GM21717 (cell line): ENCODE measurements at regions not wholly inside any gene's neighbourhood (a gene's known extent, or its start where the extent isn't known, plus 50 kb on each side); places are given as distances from the start of the nearest gene placed in this dataset.
"Not testable (repeated sequence)": the region's sequence is repeated elsewhere in the genome, so short reads cannot be mapped to it uniquely, and the experiment has no call there.

Experiments
- ATAC-seq: cut with Tn5 transposase; IDR thresholded peaks from one replicate; pipeline ENCODE4 v1.9.1; 2021; ENCODE audit warnings: mild to moderate bottlenecking, moderate library complexity; ENCODE audit not compliant: unreplicated experiment

DNA sequence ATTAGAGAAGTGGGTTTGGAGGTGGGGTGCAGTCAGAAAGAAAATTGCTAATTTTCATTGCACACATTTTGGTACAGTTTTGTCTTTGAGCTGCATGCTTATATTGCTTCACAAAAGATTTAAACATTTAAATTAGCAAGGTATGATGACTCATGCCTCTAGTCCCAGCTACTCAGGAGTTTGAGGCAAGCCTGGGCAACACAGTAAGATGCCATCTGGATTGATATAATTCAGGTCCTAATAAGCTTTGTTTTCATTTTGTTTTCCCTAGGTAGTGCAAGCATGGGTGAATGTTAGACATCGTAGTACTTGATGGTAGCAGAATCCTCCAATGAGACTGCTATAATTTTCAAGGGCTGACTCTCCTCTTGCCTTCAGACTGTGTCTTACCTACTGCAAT is 396.7 kb upstream of the RGPD4 start:
- no peak for ATAC-seq

DNA sequence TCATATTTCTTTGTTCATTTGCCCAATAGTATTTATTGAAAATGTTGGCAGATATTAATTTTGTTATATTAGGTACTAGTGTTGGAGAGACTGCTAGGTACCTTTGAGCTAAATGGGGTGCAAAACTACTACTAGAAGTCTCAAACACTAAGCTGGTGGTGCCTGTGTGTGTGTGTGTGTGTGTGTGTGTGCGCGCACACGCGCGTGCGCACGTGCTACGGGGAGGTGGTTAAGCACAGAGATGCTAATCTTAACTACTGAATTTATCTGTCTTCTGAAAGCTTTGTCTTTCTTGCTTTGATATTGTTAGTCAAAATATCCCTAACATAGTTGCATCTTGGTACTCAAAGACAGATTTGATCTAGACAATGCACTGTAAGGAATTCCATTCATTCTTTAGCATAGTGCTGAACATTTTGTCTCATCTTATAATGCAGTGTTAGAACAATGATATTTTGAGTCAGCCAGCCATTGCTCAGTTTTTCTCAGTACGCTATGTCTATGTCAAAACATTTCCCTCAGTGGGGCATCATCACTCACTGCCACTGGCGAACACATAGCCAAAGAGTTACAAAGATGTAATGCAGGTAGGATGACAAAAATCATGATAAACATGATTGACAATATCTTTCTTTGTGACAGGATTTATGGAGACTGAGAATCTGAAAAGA is 396.0 kb upstream of the RGPD4 start:
- ATAC-seq = no peak

DNA sequence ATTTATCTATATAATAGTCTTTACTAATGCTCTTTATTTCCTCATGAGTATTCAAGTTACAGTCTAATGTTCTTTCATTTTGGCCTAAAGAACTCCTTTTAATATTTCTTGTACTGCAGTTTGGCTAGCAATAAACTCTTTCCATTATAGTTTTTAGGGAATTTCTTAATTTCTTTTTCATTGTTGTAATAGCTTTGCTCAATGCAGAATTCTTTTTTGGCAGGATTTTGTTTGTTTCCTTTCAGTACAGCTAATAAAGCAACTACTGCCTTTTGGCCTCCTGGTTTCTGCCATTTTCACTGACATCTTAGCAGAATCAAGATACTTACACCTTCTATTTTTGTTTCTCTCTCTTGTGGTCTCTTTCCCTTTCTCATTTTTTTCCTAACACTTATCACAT is 390.4 kb upstream of the RGPD4 start:
- no peak for ATAC-seq

DNA sequence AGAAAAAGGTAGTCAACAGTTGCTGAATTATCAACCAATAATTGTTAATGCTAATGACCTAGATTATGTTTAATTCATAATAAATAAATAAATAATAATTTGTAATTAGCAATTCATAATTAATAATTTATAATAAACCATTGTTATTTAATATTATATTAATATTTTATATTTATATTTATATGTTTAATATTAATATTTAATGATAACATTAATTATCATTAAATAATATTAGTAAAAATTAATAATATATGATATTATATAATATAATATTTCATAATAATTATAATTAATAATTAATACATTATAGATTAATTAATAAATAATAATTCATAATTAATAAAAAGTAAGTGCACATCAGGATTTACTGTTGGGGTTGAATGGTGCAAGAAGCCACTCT is 389.4 kb upstream of the RGPD4 start:
- no peak for ATAC-seq

DNA sequence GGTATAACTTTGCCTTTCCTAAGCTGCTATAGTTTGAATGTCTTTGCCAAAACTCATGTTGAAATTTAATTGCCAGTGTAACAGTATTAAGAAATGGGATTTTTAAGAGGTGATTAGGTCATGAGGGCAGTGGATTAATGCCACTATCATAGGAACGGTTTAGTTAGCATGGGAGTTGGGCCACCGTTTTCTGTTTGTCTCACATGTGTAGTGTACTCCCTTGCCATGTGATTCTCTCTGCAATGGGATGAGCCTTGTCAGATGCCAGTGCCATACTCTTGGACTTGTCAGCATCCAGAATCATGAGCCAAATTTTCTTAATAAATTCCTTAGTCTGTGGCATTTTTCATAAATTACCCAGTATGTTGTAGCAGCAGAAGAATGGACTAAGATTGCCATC is 388.9 kb upstream of the RGPD4 start:
- ATAC-seq = no peak

DNA sequence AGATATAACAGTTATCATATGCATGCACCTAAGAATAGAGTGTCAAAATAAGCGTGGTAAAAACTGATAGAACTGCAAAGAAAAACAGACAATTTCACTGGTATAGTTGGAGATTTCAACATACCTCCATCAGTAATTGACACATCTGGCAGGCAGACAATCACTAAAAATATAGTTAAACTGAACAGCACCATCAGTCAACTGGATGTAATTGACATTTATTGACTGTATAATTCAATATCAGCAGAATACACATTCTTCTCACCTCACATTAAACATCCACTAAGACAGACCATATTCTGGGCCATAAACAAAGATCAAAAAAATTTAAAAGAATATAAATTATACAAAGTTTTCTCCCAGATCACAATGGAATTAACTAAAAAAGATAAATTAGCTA is 378.5 kb upstream of the RGPD4 start:
- no peak for ATAC-seq

DNA sequence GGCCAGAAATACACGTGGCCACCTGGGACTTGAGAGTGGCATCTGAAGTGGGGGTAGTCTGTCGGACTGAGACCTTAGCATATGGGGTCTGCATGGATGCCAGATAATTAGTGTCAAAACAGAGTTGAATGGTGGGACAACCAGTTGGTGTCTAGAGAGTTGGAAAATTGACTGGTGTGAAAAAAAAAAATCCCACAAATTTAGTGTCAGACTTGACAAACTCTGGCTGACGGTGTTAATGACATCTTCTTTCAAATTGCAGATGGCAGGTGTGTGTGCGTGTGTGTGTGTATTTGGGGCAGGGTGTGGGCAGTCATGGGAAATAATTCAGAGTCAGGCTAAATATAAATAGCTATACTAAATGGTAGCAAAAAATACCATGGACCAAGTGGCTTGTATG is 365.4 kb upstream of the RGPD4 start:
- ATAC-seq = no peak

DNA sequence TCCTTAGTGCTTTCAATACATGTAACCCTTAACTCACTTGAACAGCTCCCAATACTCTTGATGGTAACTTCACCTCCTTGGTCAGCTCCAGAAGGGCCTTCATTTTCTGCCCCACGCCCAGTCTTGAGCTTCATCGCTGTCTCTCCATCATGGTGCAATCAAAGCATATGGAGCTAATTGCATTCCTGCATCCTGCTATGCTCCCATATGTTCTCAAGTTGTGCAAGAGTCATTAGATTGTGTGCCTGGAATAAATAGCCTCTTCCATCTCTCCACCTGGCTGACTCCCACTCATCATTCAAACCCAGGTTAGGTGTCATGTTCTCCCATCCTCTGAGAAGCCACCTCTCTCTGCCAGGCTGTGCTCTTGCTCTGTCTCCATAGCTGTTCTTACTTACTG is 364.5 kb upstream of the RGPD4 start:
- no peak for ATAC-seq

DNA sequence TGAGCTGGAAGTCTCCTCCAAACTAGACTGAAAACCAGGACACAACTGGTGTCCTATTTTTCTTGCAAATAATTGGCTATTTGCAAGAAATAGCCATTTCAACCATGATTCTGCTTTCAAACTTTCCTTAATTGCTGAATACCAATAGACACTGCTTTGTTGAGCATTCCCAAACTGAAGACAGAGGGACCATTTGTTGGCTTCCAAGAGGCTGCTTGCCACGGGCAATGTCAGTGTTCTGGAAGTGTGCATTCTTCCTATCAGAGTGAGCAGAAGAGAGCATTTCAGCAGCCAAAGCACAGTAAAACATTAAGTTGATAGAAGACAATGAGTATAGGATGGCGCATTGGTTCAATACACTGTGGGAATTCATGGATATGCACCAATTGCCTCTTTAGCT is 360.5 kb upstream of the RGPD4 start:
- no peak for ATAC-seq

DNA sequence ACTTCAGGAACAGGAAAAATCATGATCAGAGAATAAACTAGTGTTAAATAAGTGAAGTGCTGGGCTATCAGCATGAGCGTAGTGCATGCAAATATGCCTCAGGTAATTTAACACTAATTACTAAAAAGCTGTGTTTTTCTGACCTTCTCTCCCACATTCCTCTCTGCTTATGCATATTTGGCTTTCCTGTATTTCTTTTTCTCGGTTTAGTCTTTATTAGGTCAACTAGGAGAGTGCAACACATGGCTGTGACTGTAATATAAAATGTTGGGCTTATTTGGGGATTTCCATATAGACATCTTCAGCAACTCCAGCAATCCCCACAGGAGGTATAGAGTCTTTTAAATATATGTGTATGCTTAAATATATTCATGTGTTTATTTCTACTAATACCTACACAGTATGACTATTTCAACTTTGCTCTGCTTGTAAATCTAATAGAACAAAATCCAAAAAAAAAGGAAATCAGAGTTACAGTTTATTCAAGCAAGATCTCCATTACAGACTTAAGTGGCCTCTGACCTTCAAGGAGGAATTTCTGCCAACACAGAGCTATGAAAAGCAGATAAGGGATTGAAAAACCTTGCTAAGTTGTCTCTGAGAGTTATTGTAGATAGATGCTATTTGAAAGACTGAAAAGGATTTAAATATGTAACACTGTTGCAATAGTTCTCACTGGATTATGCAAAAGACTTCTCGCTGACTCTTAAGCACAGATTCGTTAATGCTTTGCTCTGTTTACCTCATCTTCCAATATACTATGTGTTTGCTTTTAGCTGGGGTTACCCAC is 359.5 kb upstream of the RGPD4 start:
- no peak for ATAC-seq

DNA sequence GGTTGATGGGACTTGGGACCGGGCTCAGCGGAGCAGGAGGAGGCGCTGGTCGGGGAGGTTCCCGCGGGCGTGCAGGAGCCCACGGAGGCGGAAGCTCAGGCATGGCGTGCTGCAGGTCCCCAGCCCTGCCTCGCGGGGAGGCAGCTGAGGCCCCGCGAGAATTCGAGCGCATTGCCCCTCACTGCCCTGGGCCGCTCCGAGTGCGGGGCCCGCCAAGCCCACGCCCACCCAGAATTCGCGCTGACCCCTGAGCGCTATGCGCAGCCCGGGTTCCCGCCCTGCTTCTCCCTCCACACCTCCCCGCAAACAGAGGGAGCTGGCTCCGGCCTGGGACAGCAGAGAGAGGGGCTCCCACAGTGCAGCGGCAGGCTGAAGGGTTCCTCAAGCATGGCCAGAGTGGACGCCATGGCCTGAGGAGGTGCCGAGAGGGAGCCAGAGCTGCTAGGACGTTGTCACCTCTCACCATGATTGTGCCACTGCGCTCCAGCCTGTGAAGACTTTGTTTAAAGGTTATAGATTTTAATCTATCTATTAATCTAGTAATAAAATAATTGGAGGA is 357.2 kb upstream of the RGPD4 start:
- ATAC-seq = no peak

DNA sequence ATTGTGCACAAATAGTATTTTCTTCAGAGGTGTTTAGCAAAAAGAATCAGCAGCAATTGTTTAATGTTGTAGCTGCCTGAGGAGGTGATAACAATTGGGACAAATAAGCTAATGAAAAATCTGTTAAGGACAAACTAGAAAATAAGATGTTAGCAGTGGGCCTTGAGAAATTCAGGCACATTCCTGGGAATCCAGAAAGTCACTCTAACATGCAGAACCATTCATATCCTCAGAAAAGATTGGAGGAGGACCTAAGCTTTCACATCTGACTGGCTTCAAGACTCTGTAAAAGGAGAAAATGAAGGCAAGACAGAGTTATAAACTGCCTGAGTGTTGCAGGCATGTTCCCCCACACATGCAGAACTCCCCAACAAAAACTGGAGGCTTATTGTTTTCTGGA is 353.5 kb upstream of the RGPD4 start:
- ATAC-seq = no peak

DNA sequence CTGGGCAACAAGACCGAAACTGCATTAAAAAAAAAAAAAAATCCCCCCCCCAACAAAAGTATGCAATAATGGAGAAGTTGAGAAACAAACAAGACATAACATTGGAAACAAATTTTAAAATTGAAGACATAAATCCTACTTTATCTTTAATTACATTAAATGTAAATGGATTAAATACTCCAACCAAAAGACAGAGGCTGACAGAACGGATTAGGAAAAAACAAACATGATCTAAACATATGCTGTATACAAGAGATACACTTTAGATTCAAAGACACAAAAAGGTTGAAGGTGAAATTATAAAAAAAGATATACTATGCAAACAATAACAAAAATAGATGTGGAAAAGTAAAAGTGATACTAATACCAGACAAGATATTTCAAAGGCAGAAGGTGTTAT is 350.8 kb upstream of the RGPD4 start:
- no peak for ATAC-seq

DNA sequence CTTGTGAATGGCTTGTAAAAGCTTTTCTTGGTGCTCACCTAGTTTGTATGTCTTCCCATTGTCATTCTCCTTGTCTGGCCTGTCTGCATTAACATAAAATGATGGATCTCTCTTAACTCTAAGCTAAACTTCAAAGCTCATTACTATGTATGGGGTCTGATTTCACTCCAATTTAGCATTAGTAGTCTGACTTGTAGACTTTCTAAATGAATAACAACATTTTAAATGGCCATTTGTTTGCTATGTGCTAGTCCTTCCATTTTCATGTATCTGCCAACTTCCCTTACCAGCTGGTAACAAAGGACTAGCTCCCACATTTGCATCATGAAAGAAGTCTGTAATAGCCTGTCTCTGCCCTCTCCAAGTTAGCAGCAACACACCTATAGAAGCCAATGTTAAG is 324.2 kb upstream of the RGPD4 start:
- no peak for ATAC-seq

DNA sequence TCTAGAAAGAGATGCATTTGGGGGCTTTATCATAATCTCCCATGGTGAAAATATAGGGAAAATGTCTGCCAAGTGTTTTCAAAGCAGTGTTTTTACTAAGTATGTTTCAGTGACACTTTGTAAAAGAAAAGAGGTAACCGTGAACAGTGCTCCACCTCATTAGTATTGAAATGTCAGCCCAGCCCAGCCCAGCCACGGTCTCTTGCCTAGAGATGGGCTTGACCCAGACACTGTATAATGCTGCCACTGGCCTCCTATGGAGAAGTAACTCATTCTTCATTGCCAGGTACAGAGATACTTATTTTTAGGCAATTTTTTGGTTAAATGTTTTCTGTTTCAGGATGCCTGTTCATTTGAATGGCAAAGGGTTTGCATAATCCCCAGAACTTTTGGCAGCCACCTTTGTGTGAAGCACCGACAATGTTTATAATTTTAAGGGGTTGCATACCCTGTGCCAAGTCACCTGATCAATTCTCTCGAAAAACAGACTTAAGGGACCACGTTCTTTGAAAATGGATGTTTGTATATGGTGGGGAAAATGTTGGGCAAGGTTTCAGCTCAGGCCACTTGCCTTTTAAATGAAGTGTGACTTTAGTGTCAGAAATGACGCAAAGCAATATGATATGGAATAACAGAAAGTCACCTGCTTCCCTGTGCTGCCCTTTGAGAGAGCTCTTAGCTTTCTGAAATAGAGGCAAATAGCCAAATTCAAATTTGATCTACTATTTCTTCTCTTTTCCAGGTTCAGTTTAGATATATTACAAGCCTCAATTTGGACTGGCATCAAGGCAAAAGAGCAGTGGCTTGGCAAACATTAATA is 314.5 kb upstream of the RGPD4 start:
- ATAC-seq = no peak

DNA sequence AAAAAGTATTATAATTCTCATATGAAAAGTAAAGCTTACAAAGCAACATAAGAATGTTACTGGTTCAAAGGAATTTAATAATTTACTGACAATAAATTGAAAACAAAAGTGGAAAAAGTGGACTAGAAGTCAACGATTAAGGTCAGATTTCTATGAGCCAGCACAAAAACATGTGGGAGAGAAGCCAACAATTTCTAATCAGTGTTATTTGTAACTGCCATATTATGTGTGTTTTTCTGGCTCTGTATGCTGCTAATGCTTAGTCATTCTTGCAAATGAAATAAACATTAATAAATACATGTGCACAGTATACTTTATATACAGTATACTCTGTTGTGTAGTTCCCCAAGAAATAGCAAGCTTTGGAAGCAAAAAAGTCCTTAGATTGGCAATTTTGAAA is 301.3 kb upstream of the RGPD4 start:
- no peak for ATAC-seq

DNA sequence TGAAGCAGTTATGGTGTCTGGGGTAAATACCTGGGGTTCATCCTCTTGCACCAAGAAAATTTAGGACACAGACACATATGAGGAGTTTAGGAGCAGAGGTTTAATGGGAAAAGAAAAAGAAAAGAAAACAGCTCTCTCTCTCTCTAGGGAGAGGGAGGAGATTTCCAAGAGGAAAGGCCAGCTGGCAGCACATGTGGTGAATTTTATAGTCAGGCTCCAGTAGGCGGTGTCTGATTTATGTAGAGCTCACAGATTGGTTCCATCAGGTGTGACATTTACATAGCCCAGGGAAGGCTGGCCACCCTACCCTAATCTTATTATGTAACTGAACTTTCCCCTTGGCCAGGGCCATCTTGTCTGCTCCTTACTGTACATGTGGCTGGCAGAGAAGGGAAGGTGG is 297.5 kb upstream of the RGPD4 start:
- no peak for ATAC-seq

DNA sequence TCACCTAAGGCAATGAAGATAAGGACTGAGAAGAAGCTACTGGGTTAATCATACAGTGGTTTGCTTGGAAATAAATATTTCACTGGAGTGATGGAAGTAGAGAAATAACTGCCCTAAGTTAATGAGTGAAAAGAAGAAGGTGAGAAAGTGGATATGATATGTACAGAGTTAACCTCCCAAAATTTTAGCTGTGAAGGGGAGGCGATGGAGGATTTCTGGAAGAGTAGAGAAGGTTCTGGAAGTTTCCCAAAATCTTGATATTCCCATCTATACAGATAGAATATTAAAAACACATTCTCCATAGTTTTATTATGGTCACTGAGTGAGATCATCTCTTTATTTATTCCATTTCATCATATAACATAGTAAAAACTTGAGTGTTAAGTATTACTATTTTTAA is 296.6 kb upstream of the RGPD4 start:
- ATAC-seq = no peak

DNA sequence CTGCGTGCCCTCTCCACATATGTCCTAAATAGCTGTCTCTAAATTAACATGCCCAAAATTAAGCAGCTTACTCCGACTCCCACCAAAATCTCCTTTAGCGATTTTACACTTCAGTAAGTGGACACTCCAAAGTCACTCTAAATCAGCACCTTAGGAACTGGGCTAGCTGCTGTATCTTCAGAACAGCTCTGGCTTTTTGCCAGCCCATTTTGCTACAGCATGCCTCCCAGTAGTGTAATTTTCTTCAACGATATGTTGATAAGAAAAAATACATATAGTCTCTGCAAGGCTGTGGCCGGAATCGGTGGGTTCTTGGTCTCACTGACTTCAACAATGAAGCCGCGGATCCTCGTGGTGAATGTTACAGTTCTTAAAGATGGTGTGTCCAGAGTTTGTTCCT is 291.8 kb upstream of the RGPD4 start:
- no peak for ATAC-seq

DNA sequence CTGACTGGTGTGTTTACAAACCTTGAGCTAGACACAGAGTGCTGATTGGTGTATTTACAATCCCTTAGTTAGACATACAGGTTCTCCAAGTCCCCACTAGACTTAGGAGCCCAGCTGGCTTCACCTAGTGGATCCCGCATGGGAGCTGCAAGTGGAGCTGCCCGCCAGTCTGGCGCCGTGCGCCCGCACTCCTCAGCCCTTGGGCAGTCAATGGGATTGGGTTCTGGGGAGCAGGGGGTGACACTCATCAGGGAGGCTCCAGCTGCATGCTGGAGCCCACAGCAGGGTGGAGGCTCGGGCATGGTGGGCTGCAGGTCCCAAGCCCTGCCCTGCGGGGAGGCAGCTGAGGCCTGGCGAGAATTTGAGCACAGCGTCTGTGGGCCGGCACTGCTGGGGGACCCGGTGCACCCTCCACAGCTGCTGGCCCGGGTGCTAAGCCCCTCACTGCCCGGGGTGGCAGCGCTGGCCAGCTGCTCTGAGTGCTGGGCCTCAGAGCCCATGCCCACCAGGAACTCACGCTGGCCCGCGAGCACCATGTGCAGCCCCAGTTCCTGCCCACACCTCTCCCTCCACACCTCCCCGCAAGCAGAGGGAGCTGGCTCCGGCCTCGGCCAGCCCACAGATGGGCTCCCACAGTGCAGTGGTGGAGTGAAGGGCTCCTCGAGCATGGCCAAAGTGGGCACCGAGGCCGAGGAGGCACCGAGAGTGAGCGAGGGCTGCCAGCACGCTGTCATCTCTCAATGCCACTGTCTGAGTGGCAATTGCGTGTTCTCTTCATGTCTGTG is 290.6 kb upstream of the RGPD4 start:
- ATAC-seq = not testable (repeated sequence)

DNA sequence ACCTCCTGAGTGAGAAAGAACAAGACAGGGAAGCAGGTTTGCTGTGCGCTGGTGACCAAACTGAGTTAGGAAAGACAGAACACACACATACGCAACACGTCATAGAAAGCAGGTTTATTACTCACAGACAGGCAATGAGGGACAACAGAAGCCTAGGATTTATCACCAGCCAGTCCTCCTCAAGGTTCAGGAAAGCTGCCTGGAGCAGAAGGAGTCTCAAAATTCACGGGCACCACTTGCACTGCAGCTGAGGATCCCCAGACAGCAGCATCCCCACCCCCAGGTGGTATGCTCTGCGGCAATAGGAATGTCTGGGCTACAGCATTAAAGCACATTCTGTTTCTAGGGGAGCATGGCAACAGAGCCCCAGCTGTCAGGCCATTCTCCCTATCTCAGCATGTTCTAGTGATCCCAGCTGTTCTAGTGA is 284.4 kb upstream of the RGPD4 start:
- no peak for ATAC-seq
